Glomerular visceral epithelial cell (primary cell): ENCODE measurements at regions not wholly inside any gene's neighbourhood (a gene's known extent, or its start where the extent isn't known, plus 50 kb on each side); places are given as distances from the start of the nearest gene placed in this dataset.

Experiments used
- DNase-seq: peaks from one replicate; pipeline ENCODE4 v3.0.0-alpha.2; 2016; ENCODE audit errors: extremely low spot score

- DNase-seq = no peak
Measured at GRCh38 chr18:10009321-10010144, 95.7 kb downstream of the VAPA start.

- DNase-seq = peak; percentile 90
Measured at GRCh38 chr18:10010611-10011015, 96.8 kb downstream of the VAPA start.

GRCh38 chr18:10011061-10011460 is 97.2 kb downstream of the VAPA start:
- DNase-seq = no peak

- DNase-seq = no peak
Measured at GRCh38 chr18:10011751-10012150, 97.9 kb downstream of the VAPA start.

- no peak for DNase-seq
Measured at GRCh38 chr18:10012526-10012925, 98.7 kb downstream of the VAPA start.

- DNase-seq = no peak
Measured at GRCh38 chr18:10013621-10014543, 100.1 kb downstream of the VAPA start.

- DNase-seq = peak; percentile 49
Measured at GRCh38 chr18:10015288-10015701, 101.5 kb downstream of the VAPA start.

- DNase-seq = peak; percentile 92
Measured at GRCh38 chr18:10015941-10016819, 102.4 kb downstream of the VAPA start.

- no peak for DNase-seq
Measured at GRCh38 chr18:10017043-10017442, 103.2 kb downstream of the VAPA start.

- no peak for DNase-seq
Measured at GRCh38 chr18:10018289-10018688, 104.5 kb downstream of the VAPA start.

- no peak for DNase-seq
Measured at GRCh38 chr18:10020171-10020570, 106.4 kb downstream of the VAPA start.

- DNase-seq = no peak
Measured at GRCh38 chr18:10022365-10022764, 108.5 kb downstream of the VAPA start.

GRCh38 chr18:10023853-10024570 is 110.2 kb downstream of the VAPA start:
- no peak for DNase-seq

- no peak for DNase-seq
Measured at GRCh38 chr18:10025711-10026670, 112.2 kb downstream of the VAPA start.

GRCh38 chr18:10027031-10027430 is 113.2 kb downstream of the VAPA start:
- no peak for DNase-seq

- no peak for DNase-seq
Measured at GRCh38 chr18:10027461-10027860, 113.6 kb downstream of the VAPA start.

GRCh38 chr18:10029711-10030110 is 115.9 kb downstream of the VAPA start:
- no peak for DNase-seq

GRCh38 chr18:10030816-10031541 is 117.2 kb downstream of the VAPA start:
- no peak for DNase-seq

GRCh38 chr18:10032331-10033015 is 118.7 kb downstream of the VAPA start:
- DNase-seq = no peak
